Suprapubic skin (tissue), 4 donors: ENCODE measurements at regions not wholly inside any gene's neighbourhood (a gene's known extent, or its start where the extent isn't known, plus 50 kb on each side); places are given as distances from the start of the nearest gene placed in this dataset.

Experiments
- DNase-seq, 2 donors: peaks; one replicate each; pipeline ENCODE4 v3.0.0-alpha.2; 2019; ENCODE audit warnings: low spot score in 2 of 2
- H3K27ac ChIP-seq: fragments of 200-600 bp; sonication (generic); one replicate; pipeline ENCODE4 v1.5.1; 2019
- H3K27me3 ChIP-seq: fragments of 200-600 bp; sonication (generic); one replicate; pipeline ENCODE4 v1.5.1; 2019
- H3K36me3 ChIP-seq: fragments of 200-600 bp; sonication (generic); one replicate; pipeline ENCODE4 v1.5.1; 2019
- H3K4me1 ChIP-seq: fragments of 200-600 bp; sonication (generic); one replicate; pipeline ENCODE4 v1.5.1; 2019
- H3K4me3 ChIP-seq: fragments of 200-600 bp; sonication (generic); one replicate; pipeline ENCODE4 v1.5.1; 2019; ENCODE audit warnings: mild to moderate bottlenecking
- H3K9me3 ChIP-seq: fragments of 200-600 bp; sonication (generic); one replicate; pipeline ENCODE4 v1.5.1; 2019
- CTCF ChIP-seq, 2 donors: fragments of 200-600 bp in 1 of 2; fragments of 450-650 bp in 1 of 2; sonication (generic) in 1 of 2; IDR thresholded peaks; one replicate each; pipeline ENCODE4 v1.5.1; 2016 to 2019; ENCODE audit warnings: antibody characterized with exemption in 2 of 2, mild to moderate bottlenecking in 1 of 2, moderate library complexity in 1 of 2
- EP300 ChIP-seq: sonication (generic); formaldehyde crosslinking; IDR thresholded peaks from one replicate; pipeline ENCODE4 v1.6.1; 2017; ENCODE audit warnings: antibody characterized with exemption
- POLR2A ChIP-seq, 2 donors: fragments of 450-650 bp; IDR thresholded peaks; one replicate each; pipeline ENCODE4 v1.6.1; 2017; ENCODE audit warnings: antibody characterized with exemption in 2 of 2, mild to moderate bottlenecking in 2 of 2, moderate library complexity in 2 of 2
- POLR2AphosphoS5 ChIP-seq, 3 donors: sonication (generic); formaldehyde crosslinking; IDR thresholded peaks; one replicate each; pipeline ENCODE4 v1.6.1; 2017; ENCODE audit warnings: antibody characterized with exemption in 3 of 3
- WGBS: methylation state at CpG from one replicate; pipeline ENCODE4 v1.1.5; 2018; 5-methylcytosine and 5-hydroxymethylcytosine counted together

DNA sequence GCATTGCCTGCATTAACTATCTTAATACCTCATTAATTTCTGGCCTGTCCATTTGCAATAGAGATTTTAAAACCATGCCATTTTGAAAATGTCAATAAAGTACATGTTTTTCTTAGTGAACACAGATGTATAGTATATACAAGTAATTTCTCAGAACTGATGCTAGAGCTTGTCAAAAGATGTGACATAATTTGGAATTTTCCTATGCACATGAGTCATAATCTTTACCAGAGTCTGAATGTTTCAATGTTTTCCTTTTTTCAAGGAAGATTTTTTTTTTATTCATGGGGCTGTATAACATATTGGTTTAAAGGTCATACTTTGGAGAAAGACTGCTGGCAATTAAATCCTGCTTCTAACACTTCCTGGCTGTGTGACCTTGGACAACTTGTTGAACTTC lies 1347.5 kb upstream of the ADGRB3 start:
- no peak for TF ChIP-seq POLR2A (IDR thresholded peaks at IDR 0.05)
- TF ChIP-seq EP300, result no peak
- no peak for TF ChIP-seq CTCF (IDR thresholded peaks at IDR 0.05)
- no peak for TF ChIP-seq POLR2AphosphoS5 (IDR thresholded peaks at IDR 0.05)
- H3K4me3 ChIP-seq, result no peak overlapping the region
- H3K27ac ChIP-seq, result no peak overlapping the region
- H3K36me3 ChIP-seq, result no peaks in the 10 kb centered on the region
- no peaks in the 10 kb centered on the region for H3K9me3 ChIP-seq
- no peaks in the 10 kb centered on the region for H3K4me1 ChIP-seq
- H3K27me3 ChIP-seq, result no peaks in the 10 kb centered on the region
- DNase-seq, result no peak

DNA sequence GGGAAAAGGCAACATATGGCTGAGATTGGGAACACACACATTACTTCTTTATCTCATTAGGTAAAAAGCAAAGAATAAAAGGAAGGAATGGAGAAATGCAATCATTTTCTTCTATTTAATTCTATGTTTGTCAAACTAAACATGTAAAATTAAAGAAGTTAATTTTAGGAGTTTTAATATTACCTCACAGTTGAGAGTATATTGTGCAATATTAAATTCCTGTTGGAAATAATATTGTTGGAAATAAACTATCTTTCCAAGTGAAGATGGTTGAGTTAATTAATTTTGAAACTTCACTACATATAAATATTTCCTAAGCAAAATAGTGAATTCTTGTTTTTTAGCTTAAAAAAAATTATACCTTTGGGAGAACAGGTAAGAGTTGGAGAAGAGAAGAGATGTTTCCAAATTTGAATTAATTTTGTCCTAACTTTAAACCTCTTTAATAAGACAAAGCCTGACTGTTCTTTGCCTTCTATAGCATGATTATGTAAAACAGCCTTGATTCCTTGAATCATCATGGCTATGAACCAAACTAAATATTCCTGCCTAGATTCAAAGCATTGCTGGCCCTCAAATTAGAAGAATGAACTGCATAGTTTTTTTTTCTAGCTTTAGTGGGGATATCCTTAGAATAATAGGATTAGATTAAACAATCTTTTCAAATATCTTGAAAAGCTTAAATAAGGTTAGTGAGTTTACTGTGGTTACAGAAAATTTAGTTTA lies 1349.1 kb upstream of the ADGRB3 start:
- Histone ChIP-seq H3K27me3 (no peaks in the 10 kb centered on the region), H3K36me3 (no peaks in the 10 kb centered on the region), H3K9me3 (no peaks in the 10 kb centered on the region), H3K4me3 (no peak overlapping the region), H3K27ac (no peak overlapping the region), H3K4me1 (no peaks in the 10 kb centered on the region)
- DNase-seq, result no peak
- TF ChIP-seq CTCF (IDR thresholded peaks at IDR 0.05), result no peak
- no peak for TF ChIP-seq POLR2A (IDR thresholded peaks at IDR 0.05)
- no peak for TF ChIP-seq EP300

DNA sequence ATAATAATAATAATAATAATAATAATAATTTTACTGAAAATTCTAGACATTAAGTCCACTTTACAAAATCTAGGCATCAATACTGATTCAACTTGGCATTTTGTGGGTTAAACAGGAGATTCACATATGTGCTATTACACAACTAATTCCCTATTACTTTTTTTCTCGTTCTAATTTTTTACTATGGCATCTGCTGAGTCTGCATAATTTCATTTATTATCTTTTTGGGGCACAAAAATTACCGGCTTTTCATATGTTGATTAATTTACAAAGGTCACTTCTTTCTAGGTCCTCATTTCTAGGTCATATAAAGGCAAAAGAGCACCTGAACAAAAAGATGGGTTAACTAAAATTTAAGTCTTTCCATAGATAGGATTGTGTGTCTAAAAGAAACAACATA lies 1357.8 kb upstream of the ADGRB3 start:
- 56% methylated on average over 2 of the region's 2 CpGs for WGBS
- no peak for TF ChIP-seq EP300
- TF ChIP-seq CTCF (IDR thresholded peaks at IDR 0.05), result no peak
- TF ChIP-seq POLR2A (IDR thresholded peaks at IDR 0.05), result no peak
- TF ChIP-seq POLR2AphosphoS5 (IDR thresholded peaks at IDR 0.05), result no peak
- DNase-seq, result no peak
- no peaks in the 10 kb centered on the region for H3K4me1 ChIP-seq
- H3K9me3 ChIP-seq, result no peaks in the 10 kb centered on the region
- no peaks in the 10 kb centered on the region for H3K27me3 ChIP-seq
- no peaks in the 10 kb centered on the region for H3K36me3 ChIP-seq
- no peak overlapping the region for H3K4me3 ChIP-seq
- no peak overlapping the region for H3K27ac ChIP-seq

GRCh38 chr6:67265996-67266921 lies 1368.8 kb upstream of the ADGRB3 start:
- Histone ChIP-seq H3K27ac (no peak overlapping the region), H3K9me3 (no peaks in the 10 kb centered on the region), H3K27me3 (no peaks in the 10 kb centered on the region), H3K4me1 (no peaks in the 10 kb centered on the region), H3K36me3 (no peaks in the 10 kb centered on the region), H3K4me3 (no peak overlapping the region)
- no peak for DNase-seq
- TF ChIP-seq EP300, result no peak
- no peak for TF ChIP-seq POLR2A (IDR thresholded peaks at IDR 0.05)
- TF ChIP-seq POLR2AphosphoS5 (IDR thresholded peaks at IDR 0.05), result no peak
- no peak for TF ChIP-seq CTCF (IDR thresholded peaks at IDR 0.05)
- 82% methylated on average over 10 of the region's 20 CpGs for WGBS

DNA sequence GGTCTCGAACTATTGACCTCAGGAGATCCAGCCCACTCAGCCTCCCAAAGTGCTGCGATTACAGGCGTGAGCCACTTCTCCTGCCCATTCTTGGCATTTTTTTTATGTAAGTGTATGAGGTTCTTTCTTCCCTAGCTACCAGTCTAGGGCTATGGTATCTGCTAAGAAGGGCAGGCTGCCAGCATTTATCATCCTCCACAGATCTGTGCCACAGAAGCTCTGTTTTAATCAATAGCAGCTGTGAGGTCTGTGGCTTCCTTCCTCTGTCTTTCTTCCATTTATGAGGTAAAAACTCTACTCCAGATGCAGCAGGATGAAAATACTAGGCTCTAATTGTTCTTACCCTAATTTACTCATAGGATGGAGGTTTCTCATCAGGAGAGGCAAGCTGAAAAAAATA lies 1382.4 kb upstream of the ADGRB3 start:
- WGBS, result 58% methylated on average over 3 of the region's 3 CpGs

More for the DNA sequence above, 1382.4 kb upstream of the ADGRB3 start:
- Histone ChIP-seq H3K36me3 (no peaks in the 10 kb centered on the region), H3K4me3 (no peak overlapping the region), H3K27ac (no peak overlapping the region), H3K9me3 (no peaks in the 10 kb centered on the region), H3K27me3 (no peaks in the 10 kb centered on the region), H3K4me1 (no peaks in the 10 kb centered on the region)
- no peak for DNase-seq
- TF ChIP-seq CTCF (IDR thresholded peaks at IDR 0.05) (no peak), POLR2A (IDR thresholded peaks at IDR 0.05) (no peak), POLR2AphosphoS5 (IDR thresholded peaks at IDR 0.05) (no peak), EP300 (no peak)
